ENCODE measurements at regions not wholly inside any gene's neighbourhood (a gene's known extent, or its start where the extent isn't known, plus 50 kb on each side); places are given as distances from the start of the nearest gene placed in this dataset.

DNA sequence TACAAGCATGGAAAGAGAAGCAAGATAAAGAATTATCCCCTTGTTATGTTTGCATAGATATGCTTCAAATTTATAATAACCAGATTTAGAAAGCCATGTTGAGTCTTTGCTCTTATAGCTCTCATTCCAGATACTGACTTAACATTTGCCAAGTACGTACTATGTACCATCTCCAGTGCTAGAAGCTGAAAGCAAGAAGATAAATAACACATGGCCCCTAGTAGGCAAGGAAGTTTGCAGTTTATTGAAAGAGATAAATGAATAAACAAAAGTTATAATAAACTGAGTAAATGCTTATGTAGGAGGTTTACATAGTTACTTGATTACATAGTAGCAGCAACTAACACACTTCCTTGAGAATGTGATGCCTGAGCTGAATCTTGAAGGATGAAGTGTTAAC, 628.4 kb downstream of the HINT1 start:
- TF ChIP-seq CTCF (IDR thresholded peaks at IDR 0.05) = no peak
- TF ChIP-seq POLR2A (IDR thresholded peaks at IDR 0.05) = no peak
- H3K27me3 ChIP-seq = no peaks in the 10 kb centered on the region
- no peak overlapping the region for H3K27ac ChIP-seq
- no peaks in the 10 kb centered on the region for H3K36me3 ChIP-seq
- intact Hi-C loops (cut with DNase I; ENCODE audit: low total_unique reads) = no loop called here
- DNase-seq = no peak
- H3K9me3 ChIP-seq = no peaks in the 10 kb centered on the region
- H3K4me1 ChIP-seq = no peaks in the 10 kb centered on the region
- H3K4me3 ChIP-seq = no peak overlapping the region

GRCh38 chr5:130532786-130533185, 628.5 kb downstream of the CHSY3 start:
- H3K27ac ChIP-seq = no peak overlapping the region
- no peaks in the 10 kb centered on the region for H3K36me3 ChIP-seq
- H3K9me3 ChIP-seq = no peaks in the 10 kb centered on the region
- no peak overlapping the region for H3K4me3 ChIP-seq
- no peak for DNase-seq
- no peaks in the 10 kb centered on the region for H3K4me1 ChIP-seq
- intact Hi-C loops (cut with DNase I; ENCODE audit: low total_unique reads) = no loop called here
- TF ChIP-seq CTCF (IDR thresholded peaks at IDR 0.05) = no peak
- no peak for TF ChIP-seq POLR2A (IDR thresholded peaks at IDR 0.05)
- H3K27me3 ChIP-seq = no peaks in the 10 kb centered on the region

- H3K9me3 ChIP-seq = no peaks in the 10 kb centered on the region
- intact Hi-C loops (cut with DNase I; ENCODE audit: low total_unique reads) = no loop called here
Measured at GRCh38 chr5:130529511-130530485, 625.5 kb downstream of the CHSY3 start.

DNA sequence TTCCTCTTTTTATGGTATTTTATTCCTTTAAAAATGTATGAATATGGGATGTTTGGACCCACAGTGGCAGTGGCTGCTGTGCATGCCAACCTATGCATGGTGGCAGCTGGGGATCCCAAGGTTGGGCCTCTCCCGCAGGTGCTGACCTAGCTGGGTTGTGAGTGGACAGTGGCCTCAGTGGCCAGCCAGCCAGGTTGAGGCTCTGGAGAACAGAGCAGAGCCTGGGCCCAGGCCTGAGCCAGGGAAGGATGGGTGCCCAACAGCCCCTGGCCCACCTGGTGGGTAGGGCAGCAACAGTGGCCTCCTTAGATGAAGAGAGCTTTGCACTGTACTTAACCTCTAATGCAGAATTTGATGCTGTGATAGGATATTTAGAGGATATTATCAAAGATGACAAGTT, 624.8 kb downstream of the CHSY3 start:
- no peak for TF ChIP-seq POLR2A (IDR thresholded peaks at IDR 0.05)
- no peak for TF ChIP-seq CTCF (IDR thresholded peaks at IDR 0.05)
- Histone ChIP-seq H3K9me3 (no peaks in the 10 kb centered on the region), H3K27me3 (no peaks in the 10 kb centered on the region), H3K4me1 (no peaks in the 10 kb centered on the region), H3K27ac (no peak overlapping the region), H3K36me3 (no peaks in the 10 kb centered on the region), H3K4me3 (no peak overlapping the region)
- no peak for DNase-seq
- intact Hi-C loops (cut with DNase I; ENCODE audit: low total_unique reads) = no loop called here

More at GRCh38 chr5:130529511-130530485, 625.5 kb downstream of the CHSY3 start:
- H3K27ac ChIP-seq = no peak overlapping the region
- H3K4me3 ChIP-seq = no peak overlapping the region
- H3K4me1 ChIP-seq = no peaks in the 10 kb centered on the region
- H3K36me3 ChIP-seq = no peaks in the 10 kb centered on the region
- TF ChIP-seq POLR2A (IDR thresholded peaks at IDR 0.05) = no peak
- no peak for TF ChIP-seq CTCF (IDR thresholded peaks at IDR 0.05)
- no peak for DNase-seq
- H3K27me3 ChIP-seq = no peaks in the 10 kb centered on the region

DNA sequence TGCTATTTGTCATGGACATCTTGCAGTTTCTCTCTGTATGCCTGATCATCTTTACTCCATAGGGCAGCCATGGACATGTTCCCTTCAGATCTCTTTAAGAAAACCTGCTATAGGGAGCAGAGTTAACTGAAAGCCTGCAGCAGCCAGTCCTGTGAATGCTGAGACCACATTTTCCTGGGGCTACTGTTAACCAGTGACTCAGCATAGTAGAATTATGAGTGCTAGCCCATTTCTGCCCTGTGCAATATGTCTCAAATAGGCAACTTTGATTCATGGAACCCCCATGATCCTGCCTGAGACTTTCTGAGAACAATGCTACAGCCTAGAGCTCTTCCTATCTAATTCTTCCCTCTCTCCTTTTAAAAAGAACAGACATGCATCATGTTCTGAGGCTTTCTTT, 624.2 kb downstream of the CHSY3 start:
- intact Hi-C loops (cut with DNase I; ENCODE audit: low total_unique reads) = no loop called here

More for the DNA sequence above, 624.2 kb downstream of the CHSY3 start:
- no peaks in the 10 kb centered on the region for H3K27me3 ChIP-seq
- no peak overlapping the region for H3K4me3 ChIP-seq
- no peak for DNase-seq
- no peaks in the 10 kb centered on the region for H3K4me1 ChIP-seq
- TF ChIP-seq POLR2A (IDR thresholded peaks at IDR 0.05) (no peak), CTCF (IDR thresholded peaks at IDR 0.05) (no peak)
- no peak overlapping the region for H3K27ac ChIP-seq
- no peaks in the 10 kb centered on the region for H3K9me3 ChIP-seq
- H3K36me3 ChIP-seq = no peaks in the 10 kb centered on the region

All from uterus (tissue), 3 donors.